MM.1S (cell line): ENCODE measurements at regions not wholly inside any gene's neighbourhood (a gene's known extent, or its start where the extent isn't known, plus 50 kb on each side); places are given as distances from the start of the nearest gene placed in this dataset.

Source experiments
- CTCF ChIP-seq: fragments of 300-600 bp; sonication (generic); IDR thresholded peaks from 2 replicates; pipeline ENCODE4 v1.5.1; 2016; ENCODE audit warnings: antibody characterized with exemption, low read length, mixed read lengths
- EZH2 ChIP-seq: fragments of 300-600 bp; sonication (generic); optimal IDR thresholded peaks from 2 replicates; pipeline ENCODE3; 2017; ENCODE audit warnings: low read depth, mild to moderate bottlenecking, antibody characterized with exemption, low read length, mixed read lengths
- EZH2phosphoT487 ChIP-seq: fragments of 300-600 bp; sonication (generic); IDR thresholded peaks from 2 replicates; pipeline ENCODE4 v1.6.1; 2018; ENCODE audit warnings: antibody characterized with exemption, low read length

- no peak for TF ChIP-seq CTCF
- no peak for TF ChIP-seq EZH2
- TF ChIP-seq EZH2phosphoT487: no peak
These were observed 50.1 kb upstream of the ASAP2 start for GRCh38 chr2:9156483-9156882.
